HCT116 (cell line): ENCODE measurements at regions not wholly inside any gene's neighbourhood (a gene's known extent, or its start where the extent isn't known, plus 50 kb on each side); places are given as distances from the start of the nearest gene placed in this dataset.

Source experiments
- EGR1 ChIP-seq: IDR thresholded peaks from 2 replicates; pipeline ENCODE4 v1.6.1; 2012; ENCODE audit warnings: low read depth
- FOSL1 ChIP-seq: IDR thresholded peaks from 2 replicates; pipeline ENCODE4 v1.6.1; 2012; ENCODE audit warnings: low read depth
- POLR2A ChIP-seq: IDR thresholded peaks from 2 replicates; pipeline ENCODE4 v1.7.0; 2011; ENCODE audit warnings: borderline replicate concordance; ENCODE audit not compliant: insufficient read depth, insufficient read length; ENCODE audit errors: extremely low read depth
- POLR2AphosphoS5 ChIP-seq: IDR thresholded peaks from 2 replicates; pipeline ENCODE4 v1.6.1; 2011; ENCODE audit warnings: mild to moderate bottlenecking, low read depth, low read length, moderate library complexity
- TF ChIP-seq, protein P1 (sequence below), 3 experiments: fragments of 200-600 bp in 1 of 3; sonication (generic) in 1 of 3; IDR thresholded peaks in 2 of 3; conservative IDR thresholded peaks in 1 of 3; 2 replicates each; pipeline ENCODE4 v1.5.1; 2012 to 2017; ENCODE audit warnings: low read depth in 2 of 3, low read length in 2 of 3, antibody characterized with exemption in 1 of 3, borderline replicate concordance in 1 of 3, control low read depth in 1 of 3, mild to moderate bottlenecking in 1 of 3, mixed read lengths in 1 of 3, mixed run types in 1 of 3, moderate library complexity in 1 of 3; ENCODE audit not compliant: insufficient read depth in 1 of 3

- TF ChIP-seq FOSL1 (no peak), POLR2A (no peak), EGR1 (no peak), POLR2AphosphoS5 (no peak)
- TF ChIP-seq, protein P1, sequence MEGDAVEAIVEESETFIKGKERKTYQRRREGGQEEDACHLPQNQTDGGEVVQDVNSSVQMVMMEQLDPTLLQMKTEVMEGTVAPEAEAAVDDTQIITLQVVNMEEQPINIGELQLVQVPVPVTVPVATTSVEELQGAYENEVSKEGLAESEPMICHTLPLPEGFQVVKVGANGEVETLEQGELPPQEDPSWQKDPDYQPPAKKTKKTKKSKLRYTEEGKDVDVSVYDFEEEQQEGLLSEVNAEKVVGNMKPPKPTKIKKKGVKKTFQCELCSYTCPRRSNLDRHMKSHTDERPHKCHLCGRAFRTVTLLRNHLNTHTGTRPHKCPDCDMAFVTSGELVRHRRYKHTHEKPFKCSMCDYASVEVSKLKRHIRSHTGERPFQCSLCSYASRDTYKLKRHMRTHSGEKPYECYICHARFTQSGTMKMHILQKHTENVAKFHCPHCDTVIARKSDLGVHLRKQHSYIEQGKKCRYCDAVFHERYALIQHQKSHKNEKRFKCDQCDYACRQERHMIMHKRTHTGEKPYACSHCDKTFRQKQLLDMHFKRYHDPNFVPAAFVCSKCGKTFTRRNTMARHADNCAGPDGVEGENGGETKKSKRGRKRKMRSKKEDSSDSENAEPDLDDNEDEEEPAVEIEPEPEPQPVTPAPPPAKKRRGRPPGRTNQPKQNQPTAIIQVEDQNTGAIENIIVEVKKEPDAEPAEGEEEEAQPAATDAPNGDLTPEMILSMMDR (IDR thresholded peaks at IDR 0.05 in 2 of 3, conservative IDR thresholded peaks at IDR 0.05 in 1 of 3; ENCODE audit: borderline replicate concordance in 1 of 3, insufficient read depth in 1 of 3, low read depth in 2 of 3, low read length in 2 of 3): no peak
Observed at GRCh38 chr3:104788807-104789206, 577.9 kb upstream of the ALCAM start.
